NT2/D1 (cell line): ENCODE measurements at regions not wholly inside any gene's neighbourhood (a gene's known extent, or its start where the extent isn't known, plus 50 kb on each side); places are given as distances from the start of the nearest gene placed in this dataset.

ENCODE experiments used
- YY1 ChIP-seq: IDR thresholded peaks from 2 replicates; pipeline ENCODE4 v1.6.1; 2011; ENCODE audit not compliant: insufficient read length, insufficient read depth
- ZNF274 ChIP-seq: IDR thresholded peaks from 2 replicates; pipeline ENCODE4 v1.6.1; 2011; ENCODE audit warnings: mild to moderate bottlenecking, low read depth, low read length

- TF ChIP-seq YY1 (no peak), ZNF274 (no peak)
Observed at GRCh38 chr4:20037745-20038144, 214.0 kb upstream of the SLIT2 start.
